IMR-90 (cell line): ENCODE measurements at regions not wholly inside any gene's neighbourhood (a gene's known extent, or its start where the extent isn't known, plus 50 kb on each side); places are given as distances from the start of the nearest gene placed in this dataset.

Experiments
- ATAC-seq: fragments of 200-7000 bp; cut with Tn5 transposase; 2 replicates; pipeline ENCODE4 v1.9.1; 2020; ENCODE audit warnings: low read depth, mild to moderate bottlenecking, moderate library complexity
- BruUV-seq: library from RNA; stranded (reverse); fragments of 400-500 nt; replicated peaks from 2 replicates; lab custom pipeline; 2021; lab: Mats Ljungman, UMichigan
- CTCF ChIA-PET: fragments of 300-600 bp; formaldehyde crosslinking; extraction: SDS; loops from one replicate; lab custom pipeline; 2021; ENCODE audit warnings: antibody characterized with exemption; lab: Yijun Ruan, JAX
- POLR2A ChIA-PET: fragments of 300-600 bp; sonication (Branson Sonifier 250); formaldehyde crosslinking; loops from one replicate; lab custom pipeline; 2022; ENCODE audit warnings: antibody characterized with exemption; ENCODE audit not compliant: unreplicated experiment; lab: Charles Lee
- DNase-seq: peaks from one replicate; pipeline ENCODE4 v3.0.0; 2013
- H2AFZ ChIP-seq: replicated peaks from 2 replicates; pipeline ENCODE3; 2013; ENCODE audit warnings: low read length, mild to moderate bottlenecking; ENCODE audit not compliant: poor library complexity
- H2AK5ac ChIP-seq: 2 replicates; pipeline ENCODE4 v1.6.1; 2013; ENCODE audit warnings: low read depth, low read length, inconsistent platforms
- H2AK9ac ChIP-seq: replicated peaks from 2 replicates; pipeline ENCODE3; 2013; ENCODE audit warnings: mild to moderate bottlenecking, low read depth, low read length, moderate library complexity; ENCODE audit not compliant: poor library complexity
- H2BK120ac ChIP-seq: 2 replicates; pipeline ENCODE4 v1.6.1; 2013; ENCODE audit warnings: low read depth, low read length, inconsistent platforms
- H2BK15ac ChIP-seq: 3 replicates; pipeline ENCODE4 v1.6.1; 2013; ENCODE audit warnings: low read depth, low read length, inconsistent platforms
- H2BK20ac ChIP-seq: 2 replicates; pipeline ENCODE4 v1.6.1; 2013; ENCODE audit warnings: low read depth, mild to moderate bottlenecking, inconsistent platforms, low read length, moderate library complexity
- H2BK5ac ChIP-seq: 2 replicates; pipeline ENCODE4 v1.6.1; 2013; ENCODE audit warnings: mild to moderate bottlenecking, low read depth, low read length, inconsistent platforms; ENCODE audit not compliant: poor library complexity, severe bottlenecking
- H3K14ac ChIP-seq: replicated peaks from 2 replicates; pipeline ENCODE4 v1.6.1; 2013; ENCODE audit warnings: low read depth, low read length, inconsistent platforms
- H3K18ac ChIP-seq: 2 replicates; pipeline ENCODE4 v1.6.1; 2013; ENCODE audit warnings: low read depth, low read length, control low read depth
- H3K23ac ChIP-seq: 2 replicates; pipeline ENCODE4 v1.6.1; 2013; ENCODE audit warnings: low read depth, low read length, inconsistent platforms
- H3K27ac ChIP-seq: 2 replicates; pipeline ENCODE4 v1.5.1; 2013; ENCODE audit warnings: mild to moderate bottlenecking, control low read depth, low read length; ENCODE audit not compliant: insufficient read depth
- H3K27me3 ChIP-seq: 2 replicates; pipeline ENCODE4 v1.6.1; 2013; ENCODE audit warnings: low read length; ENCODE audit not compliant: control insufficient read depth, insufficient read depth
- H3K36me3 ChIP-seq: 2 replicates; pipeline ENCODE4 v1.6.1; 2013; ENCODE audit warnings: low read length, mixed read lengths; ENCODE audit not compliant: control insufficient read depth, insufficient read depth
- H3K4ac ChIP-seq: 2 replicates; pipeline ENCODE4 v1.6.1; 2013; ENCODE audit warnings: low read depth, low read length, inconsistent platforms
- H3K4me1 ChIP-seq: 2 replicates; pipeline ENCODE4 v1.6.1; 2013; ENCODE audit warnings: low read length, mixed read lengths; ENCODE audit not compliant: control insufficient read depth, insufficient read depth
- H3K4me2 ChIP-seq: 2 replicates; pipeline ENCODE4 v1.6.1; 2013; ENCODE audit warnings: low read depth, mild to moderate bottlenecking, control low read depth, low read length, moderate library complexity
- H3K4me3 ChIP-seq: 2 replicates; pipeline ENCODE4 v1.5.1; 2013; ENCODE audit warnings: low read depth, mild to moderate bottlenecking, control low read depth, low read length, moderate library complexity; ENCODE audit not compliant: insufficient read depth
- H3K56ac ChIP-seq: 2 replicates; pipeline ENCODE4 v1.6.1; 2013; ENCODE audit warnings: low read length, inconsistent platforms; ENCODE audit not compliant: insufficient read depth; ENCODE audit errors: extremely low read depth
- H3K79me1 ChIP-seq, 2 experiments: 2 replicates each; pipeline ENCODE4 v1.6.1; 2013; ENCODE audit warnings: low read length in 2 of 2, inconsistent platforms in 1 of 2, low read depth in 1 of 2
- H3K9ac ChIP-seq: 2 replicates; pipeline ENCODE4 v1.6.1; 2013; ENCODE audit warnings: low read depth, low read length, control low read depth
- H3K9me1 ChIP-seq: 2 replicates; pipeline ENCODE4 v1.6.1; 2013; ENCODE audit warnings: low read length, inconsistent platforms; ENCODE audit not compliant: insufficient read depth
- H3K9me3 ChIP-seq: 2 replicates; pipeline ENCODE4 v1.6.1; 2013; ENCODE audit warnings: low read length; ENCODE audit not compliant: control insufficient read depth, insufficient read depth
- H4K20me1 ChIP-seq: 2 replicates; pipeline ENCODE4 v1.6.1; 2013; ENCODE audit warnings: low read length, inconsistent platforms; ENCODE audit not compliant: insufficient read depth
- H4K5ac ChIP-seq: 2 replicates; pipeline ENCODE4 v1.6.1; 2013; ENCODE audit warnings: mild to moderate bottlenecking, low read depth, low read length, control low read depth
- H4K8ac ChIP-seq, 2 experiments: 2 replicates each; pipeline ENCODE4 v1.6.1; 2013; ENCODE audit warnings: low read depth in 2 of 2, low read length in 2 of 2, control low read depth in 1 of 2, inconsistent platforms in 1 of 2
- H4K91ac ChIP-seq: 2 replicates; pipeline ENCODE4 v1.6.1; 2013; ENCODE audit warnings: low read depth, low read length, inconsistent platforms; ENCODE audit not compliant: insufficient read depth
- BHLHE40 ChIP-seq: fragments of 150-350 bp; IDR thresholded peaks from 2 replicates; pipeline ENCODE4 v1.6.1; 2016; ENCODE audit warnings: mild to moderate bottlenecking, low read depth, low read length
- CEBPB ChIP-seq: IDR thresholded peaks from 2 replicates; pipeline ENCODE4 v1.6.1; 2012; ENCODE audit warnings: low read depth, low read length, improper control_type of control experiment
- CHD1 ChIP-seq: IDR thresholded peaks from 2 replicates; pipeline ENCODE4 v1.6.1; 2012; ENCODE audit warnings: low read depth, low read length, improper control_type of control experiment
- CTCF ChIP-seq: conservative IDR thresholded peaks from 2 replicates; pipeline ENCODE4 v1.5.1; 2012; ENCODE audit warnings: mild to moderate bottlenecking, low read depth, low read length, improper control_type of control experiment
- ELK1 ChIP-seq: fragments of 150-350 bp; IDR thresholded peaks from 2 replicates; pipeline ENCODE4 v1.6.1; 2016; ENCODE audit warnings: low read depth, mild to moderate bottlenecking, low read length, moderate library complexity, borderline replicate concordance
- FOS ChIP-seq: fragments of 150-350 bp; IDR thresholded peaks from 2 replicates; pipeline ENCODE4 v1.6.1; 2016; ENCODE audit warnings: low read depth, low read length
- MAFK ChIP-seq: IDR thresholded peaks from 2 replicates; pipeline ENCODE4 v1.6.1; 2012; ENCODE audit warnings: low read depth, low read length, improper control_type of control experiment
- MAZ ChIP-seq: IDR thresholded peaks from 2 replicates; pipeline ENCODE4 v1.6.1; 2012; ENCODE audit warnings: low read depth, mild to moderate bottlenecking, low read length, improper control_type of control experiment, moderate library complexity, borderline replicate concordance
- MXI1 ChIP-seq: IDR thresholded peaks from 2 replicates; pipeline ENCODE4 v1.6.1; 2012; ENCODE audit warnings: low read depth, mild to moderate bottlenecking, low read length, moderate library complexity, borderline replicate concordance
- NFE2L2 ChIP-seq: fragments of 150-350 bp; IDR thresholded peaks from 2 replicates; pipeline ENCODE4 v1.6.1; 2016; ENCODE audit warnings: low read depth, mild to moderate bottlenecking, low read length
- POLR2A ChIP-seq: IDR thresholded peaks from 2 replicates; pipeline ENCODE4 v1.6.1; 2012; ENCODE audit warnings: mild to moderate bottlenecking, low read depth, low read length
- RAD21 ChIP-seq: IDR thresholded peaks from 2 replicates; pipeline ENCODE4 v1.6.1; 2012; ENCODE audit warnings: low read length, improper control_type of control experiment
- RCOR1 ChIP-seq: IDR thresholded peaks from 2 replicates; pipeline ENCODE4 v1.6.1; 2012; ENCODE audit warnings: mild to moderate bottlenecking, low read length, improper control_type of control experiment; ENCODE audit not compliant: insufficient replicate concordance
- RFX5 ChIP-seq: IDR thresholded peaks from 2 replicates; pipeline ENCODE4 v1.8.0; 2012; ENCODE audit warnings: low read depth, mild to moderate bottlenecking, low read length, moderate library complexity
- SMC3 ChIP-seq: fragments of 150-350 bp; IDR thresholded peaks from 2 replicates; pipeline ENCODE4 v1.6.1; 2016; ENCODE audit warnings: low read depth, mild to moderate bottlenecking, antibody characterized with exemption, low read length, moderate library complexity
- USF2 ChIP-seq: fragments of 150-350 bp; IDR thresholded peaks from 2 replicates; pipeline ENCODE4 v1.6.1; 2017; ENCODE audit warnings: mild to moderate bottlenecking, antibody characterized with exemption, low read length, low read depth
- WGBS, 2 experiments: methylation state at CpG; one replicate each; pipeline versions ENCODE4 v1.1.5 to v1.1.7; 2013; ENCODE audit warnings: missing lambda C conversion rate in 2 of 2; ENCODE audit not compliant: insufficient read length in 1 of 2; ENCODE audit errors: extremely low coverage in 2 of 2; 5-methylcytosine and 5-hydroxymethylcytosine counted together
- dilution Hi-C: fragments of 300-500 bp; cut with HindIII; formaldehyde crosslinking; loops from one replicate; pipeline ENCODE4 v1.14.3; 2018; ENCODE audit warnings: low sequenced_read_pairs; ENCODE audit not compliant: unreplicated experiment
- in situ Hi-C: fragments of 300-500 bp; cut with MboI; formaldehyde crosslinking; loops from 3 replicates; pipeline ENCODE4 v1.14.3; 2019; ENCODE audit warnings: low sequenced_read_pairs, inconsistent platforms, mixed read lengths
- intact Hi-C: fragments of 100-400 bp; cut with micrococcal nuclease; formaldehyde crosslinking; loops from 2 replicates; pipeline ENCODE4 v1.10.0; 2022

GRCh38 chr4:155523358-155523757, 143.3 kb upstream of the GUCY1A1 start:
- Histone ChIP-seq H3K18ac (peak overlapping the region; percentile 9; the same call in 1 of the 2 replicates), H3K56ac (no peak overlapping the region), H4K8ac (no peak overlapping the region), H3K79me1 (no peaks in the 10 kb centered on the region), H3K9ac (no peak overlapping the region), H2BK15ac (no peak overlapping the region), H2AFZ (no peak overlapping the region), H3K27me3 (no peaks in the 10 kb centered on the region), H3K4me3 (no peak overlapping the region), H2BK20ac (no peak overlapping the region), H3K23ac (no peak overlapping the region), H3K4me1 (peaks cover 11% of the 10 kb centered on the region), H3K9me1 (no peaks in the 10 kb centered on the region), H3K9me3 (0 out of 2 replicates have a peak, but pooled peaks cover 2% of the 10 kb centered on the region), H2AK5ac (no peak overlapping the region), H3K14ac (no peak overlapping the region), H4K20me1 (no peaks in the 10 kb centered on the region; the same call in 1 of the 2 replicates), H2BK120ac (no peak overlapping the region; the same call in 1 of the 2 replicates), H4K91ac (no peak overlapping the region), H3K4me2 (no peak overlapping the region; the same call in 1 of the 2 replicates), H2AK9ac (no peak overlapping the region), H3K4ac (no peak overlapping the region), H2BK5ac (no peak overlapping the region), H3K36me3 (no peaks in the 10 kb centered on the region), H3K27ac (no peak overlapping the region), H4K5ac (no peak overlapping the region)
- intact Hi-C loops (loop anchor here (5.0 kb wide), 1 partner anchor 81 kb away; no protein-coding TSS in a partner anchor), dilution Hi-C loops (no loop called here), in situ Hi-C loops (no loop called here)
- WGBS, 2 experiments = no CpG with 5 or more reads among the region's 2 CpGs
- POLR2A ChIA-PET = no interaction called here
- DNase-seq (peak; percentile 54), ATAC-seq (no peak)
- BruUV-seq = no TSS peak
- TF ChIP-seq RAD21 = no peak
- no peak for TF ChIP-seq MAFK
- TF ChIP-seq RFX5 = no peak
- TF ChIP-seq USF2 = no peak
- no peak for TF ChIP-seq RCOR1
- no peak for TF ChIP-seq CEBPB
- no peak for TF ChIP-seq MXI1
- no peak for TF ChIP-seq MAZ
- TF ChIP-seq CHD1 = no peak
- TF ChIP-seq SMC3 = no peak
- TF ChIP-seq BHLHE40 = no peak
- TF ChIP-seq FOS = no peak
- no peak for TF ChIP-seq ELK1
- TF ChIP-seq NFE2L2 = no peak
- TF ChIP-seq CTCF = no peak
- TF ChIP-seq POLR2A = no peak
- CTCF ChIA-PET = interaction anchor here (1.1 kb wide), 1 partner anchor 20 kb away, joined by 3 read pairs; no protein-coding TSS in a partner anchor
